ENCODE measurements at regions not wholly inside any gene's neighbourhood (a gene's known extent, or its start where the extent isn't known, plus 50 kb on each side); places are given as distances from the start of the nearest gene placed in this dataset.

GRCh38 chr16:85393674-85394451, 219.3 kb upstream of the GSE1 start:
- Histone ChIP-seq H3K27me3 (ENCODE audit: control insufficient read depth, low read length) (peaks cover 34% of the 10 kb centered on the region), H3K36me3 (ENCODE audit: control insufficient read depth, low read length) (no peaks in the 10 kb centered on the region), H3K79me2 (ENCODE audit: control insufficient read depth, low read length) (no peaks in the 10 kb centered on the region), H3K4me1 (ENCODE audit: control insufficient read depth, low read length) (peaks cover 11% of the 10 kb centered on the region), H3F3A (ENCODE audit: control insufficient read depth, insufficient read depth) (no peaks in the 10 kb centered on the region), H3K9me2 (replicated peaks; ENCODE audit: control insufficient read depth, low read length) (no peaks in the 10 kb centered on the region), H3K4me3 (ENCODE audit: low read length) (no peak overlapping the region), H3K4me2 (ENCODE audit: low read length) (no peak overlapping the region), H3K27ac (ENCODE audit: low read depth, low read length) (no peak overlapping the region), H3K9me3 (ENCODE audit: control insufficient read depth, insufficient read depth, low read length) (no peaks in the 10 kb centered on the region), H4K20me1 (ENCODE audit: control insufficient read depth, insufficient read depth, low read depth, low read length) (no peaks in the 10 kb centered on the region)
- TF ChIP-seq EZH2phosphoT487 (IDR thresholded peaks at IDR 0.05; ENCODE audit: borderline replicate concordance, low read length) (no peak), CTCF (IDR thresholded peaks at IDR 0.05; ENCODE audit: low read depth, low read length, poor library complexity, severe bottlenecking) (peak; percentile 87)

DNA sequence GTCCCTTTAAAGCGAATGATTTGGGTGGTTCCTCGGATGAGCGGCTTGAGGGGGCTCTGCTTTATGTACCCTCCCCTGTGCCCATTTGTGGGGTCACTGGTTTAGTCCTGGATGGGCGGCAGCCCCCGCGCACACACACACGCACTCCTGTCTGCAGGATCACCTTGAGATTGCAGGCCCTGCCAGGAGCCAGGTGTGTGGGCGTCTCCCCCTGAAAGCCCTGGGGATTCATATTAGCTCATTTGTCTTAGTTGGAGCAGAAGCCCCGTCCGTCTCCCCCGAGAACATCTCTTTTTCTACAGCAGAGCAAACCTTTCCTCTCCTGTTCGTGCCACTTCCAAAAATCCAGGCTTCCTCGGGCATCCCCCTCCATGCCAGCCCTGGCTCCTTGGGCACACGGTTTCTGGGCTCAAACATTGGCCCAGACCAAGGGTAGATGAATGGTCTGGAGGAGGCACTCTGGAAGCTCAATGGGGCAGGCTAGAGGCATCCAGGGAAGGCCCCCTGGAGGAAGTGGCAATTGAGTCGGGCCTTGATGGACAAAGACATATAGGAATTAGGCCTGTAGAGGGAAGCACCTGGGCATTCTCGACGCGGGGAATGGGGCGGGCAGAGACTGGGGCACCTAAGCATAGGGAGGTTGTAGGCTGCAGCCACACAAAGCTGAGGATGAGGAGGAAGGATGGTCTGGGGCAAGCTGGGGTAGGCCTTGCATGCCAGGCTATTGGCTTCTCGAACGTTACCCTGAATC, 218.5 kb upstream of the GSE1 start:
- no peak overlapping the region for H3K27ac ChIP-seq (ENCODE audit: low read depth, low read length)
- no peaks in the 10 kb centered on the region for H3K9me3 ChIP-seq (ENCODE audit: control insufficient read depth, insufficient read depth, low read length)
- H3K27me3 ChIP-seq (ENCODE audit: control insufficient read depth, low read length): peaks cover 34% of the 10 kb centered on the region
- H3K4me2 ChIP-seq (ENCODE audit: low read length): no peak overlapping the region
- no peaks in the 10 kb centered on the region for H3K79me2 ChIP-seq (ENCODE audit: control insufficient read depth, low read length)
- H4K20me1 ChIP-seq (ENCODE audit: control insufficient read depth, insufficient read depth, low read depth, low read length): no peaks in the 10 kb centered on the region
- no peaks in the 10 kb centered on the region for H3F3A ChIP-seq (ENCODE audit: control insufficient read depth, insufficient read depth)
- H3K4me3 ChIP-seq (ENCODE audit: low read length): no peak overlapping the region
- H3K4me1 ChIP-seq (ENCODE audit: control insufficient read depth, low read length): peaks cover 11% of the 10 kb centered on the region
- no peak for TF ChIP-seq EZH2phosphoT487 (IDR thresholded peaks at IDR 0.05; ENCODE audit: borderline replicate concordance, low read length)
- TF ChIP-seq CTCF (IDR thresholded peaks at IDR 0.05; ENCODE audit: low read depth, low read length, poor library complexity, severe bottlenecking): no peak
- no peaks in the 10 kb centered on the region for H3K9me2 ChIP-seq (replicated peaks; ENCODE audit: control insufficient read depth, low read length)
- no peaks in the 10 kb centered on the region for H3K36me3 ChIP-seq (ENCODE audit: control insufficient read depth, low read length)

- H3K27me3 ChIP-seq (ENCODE audit: control insufficient read depth, low read length): peaks cover 34% of the 10 kb centered on the region
- H4K20me1 ChIP-seq (ENCODE audit: control insufficient read depth, insufficient read depth, low read depth, low read length): no peaks in the 10 kb centered on the region
- H3K9me2 ChIP-seq (replicated peaks; ENCODE audit: control insufficient read depth, low read length): no peaks in the 10 kb centered on the region
- TF ChIP-seq CTCF (IDR thresholded peaks at IDR 0.05; ENCODE audit: low read depth, low read length, poor library complexity, severe bottlenecking) (no peak), EZH2phosphoT487 (IDR thresholded peaks at IDR 0.05; ENCODE audit: borderline replicate concordance, low read length) (no peak)
- H3F3A ChIP-seq (ENCODE audit: control insufficient read depth, insufficient read depth): no peaks in the 10 kb centered on the region
- no peaks in the 10 kb centered on the region for H3K9me3 ChIP-seq (ENCODE audit: control insufficient read depth, insufficient read depth, low read length)
- no peak overlapping the region for H3K4me3 ChIP-seq (ENCODE audit: low read length)
- H3K79me2 ChIP-seq (ENCODE audit: control insufficient read depth, low read length): no peaks in the 10 kb centered on the region
- peaks cover 11% of the 10 kb centered on the region for H3K4me1 ChIP-seq (ENCODE audit: control insufficient read depth, low read length)
- no peak overlapping the region for H3K4me2 ChIP-seq (ENCODE audit: low read length)
- no peaks in the 10 kb centered on the region for H3K36me3 ChIP-seq (ENCODE audit: control insufficient read depth, low read length)
- no peak overlapping the region for H3K27ac ChIP-seq (ENCODE audit: low read depth, low read length)
These were observed 217.8 kb upstream of the GSE1 start for GRCh38 chr16:85395207-85395912.
